KMS-11 (cell line): ENCODE measurements at regions not wholly inside any gene's neighbourhood (a gene's known extent, or its start where the extent isn't known, plus 50 kb on each side); places are given as distances from the start of the nearest gene placed in this dataset.

Experiments used
- H2AFZ ChIP-seq: fragments of 200-600 bp; sonication (generic); 2 replicates; pipeline ENCODE4 v1.6.1; 2016; ENCODE audit warnings: antibody characterized with exemption, mixed run types, low read depth
- H3K27ac ChIP-seq: fragments of 200-600 bp; sonication (generic); 2 replicates; pipeline ENCODE4 v1.6.1; 2016; ENCODE audit warnings: mild to moderate bottlenecking, mixed run types
- H3K27me3 ChIP-seq: fragments of 200-600 bp; sonication (generic); 2 replicates; pipeline ENCODE4 v1.6.1; 2017; ENCODE audit warnings: mild to moderate bottlenecking, low read depth, mixed run types, moderate library complexity; ENCODE audit not compliant: insufficient read depth
- H3K36me3 ChIP-seq: fragments of 200-600 bp; sonication (generic); 2 replicates; pipeline ENCODE4 v1.6.1; 2017; ENCODE audit warnings: mild to moderate bottlenecking, mixed run types; ENCODE audit not compliant: insufficient read depth
- H3K4me1 ChIP-seq: fragments of 200-600 bp; sonication (generic); 2 replicates; pipeline ENCODE4 v1.6.1; 2016; ENCODE audit warnings: mild to moderate bottlenecking, low read depth, mixed run types; ENCODE audit not compliant: poor library complexity, severe bottlenecking
- H3K4me2 ChIP-seq: fragments of 200-600 bp; sonication (generic); 2 replicates; pipeline ENCODE4 v1.7.0; 2016; ENCODE audit warnings: mild to moderate bottlenecking, mixed run types
- H3K4me3 ChIP-seq: fragments of 200-600 bp; sonication (generic); IDR thresholded peaks from 2 replicates; pipeline ENCODE4 v1.6.1; 2017; ENCODE audit warnings: low read depth, low read length, mixed read lengths; ENCODE audit not compliant: insufficient read depth
- H3K79me2 ChIP-seq: fragments of 200-600 bp; sonication (generic); 2 replicates; pipeline ENCODE4 v1.6.1; 2016; ENCODE audit warnings: low read depth, mixed run types; ENCODE audit not compliant: insufficient read depth
- H3K9ac ChIP-seq: fragments of 200-600 bp; sonication (generic); 2 replicates; pipeline ENCODE4 v1.6.1; 2016; ENCODE audit warnings: mild to moderate bottlenecking, mixed run types
- H4K20me1 ChIP-seq: fragments of 200-600 bp; sonication (generic); 2 replicates; pipeline ENCODE4 v1.6.1; 2016; ENCODE audit warnings: mild to moderate bottlenecking, mixed run types; ENCODE audit not compliant: insufficient read depth
- CTCF ChIP-seq: fragments of 200-600 bp; sonication (generic); conservative IDR thresholded peaks from 2 replicates; pipeline ENCODE4 v1.6.1; 2017; ENCODE audit warnings: low read depth, mild to moderate bottlenecking, antibody characterized with exemption, low read length, moderate library complexity, mixed read lengths

- Histone ChIP-seq H3K4me2 (no peak overlapping the region), H3K4me3 (no peak overlapping the region), H3K79me2 (no peaks in the 10 kb centered on the region), H3K9ac (no peak overlapping the region), H3K36me3 (no peaks in the 10 kb centered on the region), H3K4me1 (no peaks in the 10 kb centered on the region), H3K27ac (no peak overlapping the region), H3K27me3 (no peaks in the 10 kb centered on the region), H2AFZ (no peak overlapping the region), H4K20me1 (no peaks in the 10 kb centered on the region)
- TF ChIP-seq CTCF = no peak
Observed at GRCh38 chr11:109584001-109584972, 162.3 kb downstream of the C11orf87 start.

- H3K4me3 ChIP-seq = no peak overlapping the region
Observed at GRCh38 chr11:109586789-109587188, 164.8 kb downstream of the C11orf87 start.

GRCh38 chr11:109590782-109591181, 168.8 kb downstream of the C11orf87 start:
- Histone ChIP-seq H3K4me2 (no peak overlapping the region), H3K4me3 (no peak overlapping the region), H3K36me3 (no peaks in the 10 kb centered on the region), H3K4me1 (no peaks in the 10 kb centered on the region), H3K27me3 (no peaks in the 10 kb centered on the region), H3K79me2 (no peaks in the 10 kb centered on the region), H2AFZ (no peak overlapping the region), H3K27ac (no peak overlapping the region), H4K20me1 (no peaks in the 10 kb centered on the region), H3K9ac (no peak overlapping the region)
- no peak for TF ChIP-seq CTCF

More at GRCh38 chr11:109586789-109587188, 164.8 kb downstream of the C11orf87 start:
- no peak for TF ChIP-seq CTCF
- H3K27ac ChIP-seq = no peak overlapping the region
- H3K27me3 ChIP-seq = no peaks in the 10 kb centered on the region
- no peaks in the 10 kb centered on the region for H3K79me2 ChIP-seq
- no peak overlapping the region for H3K4me2 ChIP-seq
- no peaks in the 10 kb centered on the region for H3K4me1 ChIP-seq
- H3K9ac ChIP-seq = no peak overlapping the region
- no peaks in the 10 kb centered on the region for H3K36me3 ChIP-seq
- H4K20me1 ChIP-seq = no peaks in the 10 kb centered on the region
- no peak overlapping the region for H2AFZ ChIP-seq

GRCh38 chr11:109597336-109597735, 175.3 kb downstream of the C11orf87 start:
- no peaks in the 10 kb centered on the region for H3K36me3 ChIP-seq
- no peak overlapping the region for H3K4me2 ChIP-seq
- H3K79me2 ChIP-seq = no peaks in the 10 kb centered on the region
- no peak overlapping the region for H3K4me3 ChIP-seq
- H3K27me3 ChIP-seq = no peaks in the 10 kb centered on the region
- H2AFZ ChIP-seq = no peak overlapping the region
- no peaks in the 10 kb centered on the region for H3K4me1 ChIP-seq
- TF ChIP-seq CTCF = no peak
- H3K27ac ChIP-seq = no peak overlapping the region
- no peak overlapping the region for H3K9ac ChIP-seq
- H4K20me1 ChIP-seq = no peaks in the 10 kb centered on the region
